ENCODE measurements at regions not wholly inside any gene's neighbourhood (a gene's known extent, or its start where the extent isn't known, plus 50 kb on each side); places are given as distances from the start of the nearest gene placed in this dataset.

GRCh38 chr4:129675036-129675435, 579.1 kb downstream of the C4orf33 start:
- TF ChIP-seq POLR2A (IDR thresholded peaks at IDR 0.05) (no peak), CTCF (IDR thresholded peaks at IDR 0.05) (no peak)
- intact Hi-C loops (cut with DNase I) = no loop called here

GRCh38 chr4:129676934-129677333, 581.0 kb downstream of the C4orf33 start:
- Histone ChIP-seq H3K27me3 (no peaks in the 10 kb centered on the region), H3K4me3 (replicated peaks in 1 of 3) (no peak overlapping the region), H3K9me3 (no peaks in the 10 kb centered on the region), H3K4me1 (no peaks in the 10 kb centered on the region), H3K36me3 (no peaks in the 10 kb centered on the region), H3K27ac (no peak overlapping the region)
- intact Hi-C loops (cut with DNase I) = no loop called here
- no peak for DNase-seq
- 96 to 100% methylated on average over 4 of the region's 4 CpGs for WGBS, 2 donors
- TF ChIP-seq POLR2A (IDR thresholded peaks at IDR 0.05) = no peak
- no peak for TF ChIP-seq CTCF (IDR thresholded peaks at IDR 0.05)

More at GRCh38 chr4:129675036-129675435, 579.1 kb downstream of the C4orf33 start:
- H3K36me3 ChIP-seq = no peaks in the 10 kb centered on the region
- 98 to 100% methylated on average over 1 of the region's 1 CpG for WGBS, 2 donors
- no peaks in the 10 kb centered on the region for H3K4me1 ChIP-seq
- no peak overlapping the region for H3K27ac ChIP-seq
- DNase-seq = no peak
- H3K4me3 ChIP-seq (replicated peaks in 1 of 3) = no peak overlapping the region
- H3K27me3 ChIP-seq = no peaks in the 10 kb centered on the region
- no peaks in the 10 kb centered on the region for H3K9me3 ChIP-seq

GRCh38 chr4:129682586-129682985, 586.6 kb downstream of the C4orf33 start:
- Histone ChIP-seq H3K27me3 (no peaks in the 10 kb centered on the region), H3K4me1 (no peaks in the 10 kb centered on the region), H3K36me3 (no peaks in the 10 kb centered on the region), H3K27ac (no peak overlapping the region), H3K4me3 (replicated peaks in 1 of 3) (no peak overlapping the region), H3K9me3 (no peaks in the 10 kb centered on the region)
- 6 to 20% methylated on average over 1 of the region's 1 CpG for WGBS, 2 donors
- TF ChIP-seq CTCF (IDR thresholded peaks at IDR 0.05) (no peak), POLR2A (IDR thresholded peaks at IDR 0.05) (no peak)
- no peak for DNase-seq
- intact Hi-C loops (cut with DNase I) = no loop called here

- Histone ChIP-seq H3K9me3 (no peaks in the 10 kb centered on the region), H3K27me3 (no peaks in the 10 kb centered on the region), H3K4me3 (replicated peaks in 1 of 3) (no peak overlapping the region), H3K27ac (no peak overlapping the region), H3K36me3 (no peaks in the 10 kb centered on the region), H3K4me1 (no peaks in the 10 kb centered on the region)
- TF ChIP-seq CTCF (IDR thresholded peaks at IDR 0.05) (no peak), POLR2A (IDR thresholded peaks at IDR 0.05) (no peak)
- no peak for DNase-seq
- intact Hi-C loops (cut with DNase I) = no loop called here
These were observed 612.0 kb downstream of the C4orf33 start for GRCh38 chr4:129707949-129708348.

GRCh38 chr4:129708784-129709183, 612.8 kb downstream of the C4orf33 start:
- Histone ChIP-seq H3K27me3 (no peaks in the 10 kb centered on the region), H3K4me1 (no peaks in the 10 kb centered on the region), H3K36me3 (no peaks in the 10 kb centered on the region), H3K27ac (no peak overlapping the region), H3K4me3 (replicated peaks in 1 of 3) (no peak overlapping the region), H3K9me3 (no peaks in the 10 kb centered on the region)
- WGBS, 2 donors = 90% methylated on average over 4 of the region's 4 CpGs
- intact Hi-C loops (cut with DNase I) = no loop called here
- no peak for DNase-seq
- TF ChIP-seq POLR2A (IDR thresholded peaks at IDR 0.05) = no peak
- TF ChIP-seq CTCF (IDR thresholded peaks at IDR 0.05) = no peak
